Gastrocnemius medialis (tissue), 4 donors: ENCODE measurements at regions not wholly inside any gene's neighbourhood (a gene's known extent, or its start where the extent isn't known, plus 50 kb on each side); places are given as distances from the start of the nearest gene placed in this dataset.

ENCODE experiments used
- ATAC-seq, 2 donors: fragments of 150-250 bp; one replicate each; pipeline ENCODE4 v1.9.1; 2016
- DNase-seq, 2 donors: peaks; one replicate each; pipeline ENCODE4 v3.0.0-alpha.2; 2019
- H3K27ac ChIP-seq, 4 donors: fragments of 200-600 bp; sonication (generic); 1 replicate in 1 of 4; 2 replicates in 3 of 4; pipeline ENCODE4 v1.5.1; 2016 to 2018; ENCODE audit warnings: mild to moderate bottlenecking in 2 of 4, moderate library complexity in 1 of 4
- H3K27me3 ChIP-seq, 3 donors: fragments of 200-600 bp; sonication (generic) in 2 of 3; 1 replicate in 1 of 3; 2 replicates in 2 of 3; pipeline versions ENCODE4 v1.5.1 to v1.6.0; 2016 to 2019; ENCODE audit warnings: mild to moderate bottlenecking in 1 of 3, moderate library complexity in 1 of 3
- H3K36me3 ChIP-seq, 2 donors: fragments of 200-600 bp; sonication (generic) in 1 of 2; one replicate each; pipeline ENCODE4 v1.5.1; 2017 to 2018
- H3K4me1 ChIP-seq, 2 donors: fragments of 200-600 bp; sonication (generic) in 1 of 2; one replicate each; pipeline ENCODE4 v1.5.1; 2016 to 2017; ENCODE audit warnings: mild to moderate bottlenecking in 2 of 2
- H3K4me3 ChIP-seq, 4 donors: fragments of 200-600 bp; sonication (generic) in 3 of 4; 1 replicate in 1 of 4; 2 replicates in 3 of 4; pipeline ENCODE4 v1.5.1; 2016 to 2019; ENCODE audit warnings: mild to moderate bottlenecking in 2 of 4
- H3K9me3 ChIP-seq, 3 donors: fragments of 200-600 bp; sonication (generic) in 2 of 3; 1 replicate in 1 of 3; 2 replicates in 2 of 3; pipeline ENCODE4 v1.5.1; 2016 to 2019
- CTCF ChIP-seq, 5 experiments: fragments of 450-650 bp in 3 of 5; fragments of 200-600 bp in 2 of 5; sonication (generic) in 2 of 5; IDR thresholded peaks in 4 of 5; conservative IDR thresholded peaks in 1 of 5; 1 replicate in 4 of 5; 2 replicates in 1 of 5; pipeline ENCODE4 v1.5.1; 2016 to 2019; ENCODE audit warnings: antibody characterized with exemption in 5 of 5, mild to moderate bottlenecking in 3 of 5, moderate library complexity in 3 of 5
- POLR2A ChIP-seq, 2 donors: fragments of 450-650 bp; IDR thresholded peaks; one replicate each; pipeline ENCODE4 v1.6.1; 2017; ENCODE audit warnings: antibody characterized with exemption in 2 of 2, mild to moderate bottlenecking in 2 of 2, moderate library complexity in 2 of 2
- in situ Hi-C, 4 donors: fragments of 200-750 bp; cut with MboI; loops; one replicate each; pipeline versions ENCODE4 v1.15.0 to v1.8.0; 2017; ENCODE audit warnings: low sequenced_read_pairs in 4 of 4
- intact Hi-C: fragments of 100-400 bp; cut with DNase I; formaldehyde crosslinking; loops from one replicate; pipeline ENCODE4 v1.15.1; 2023; ENCODE audit warnings: low total_unique reads

GRCh38 chr12:111303531-111303930, 65.4 kb downstream of the PHETA1 start:
- Histone ChIP-seq H3K36me3 (no peaks in the 10 kb centered on the region), H3K4me3 (no peak overlapping the region), H3K27me3 (no peaks in the 10 kb centered on the region), H3K27ac (no peak overlapping the region), H3K4me1 (no peaks in the 10 kb centered on the region), H3K9me3 (peaks cover 11 to 18% (median 11%) of the 10 kb centered on the region in 3 donors)
- DNase-seq (no peak), ATAC-seq (no peak)
- intact Hi-C loops (no loop called here), in situ Hi-C loops (loop anchor here in 2 of 4 donors (25.0 kb wide), 2 partner anchors 366 to 416 kb away; no protein-coding TSS in a partner anchor)
- no peak for TF ChIP-seq POLR2A (IDR thresholded peaks at IDR 0.05)
- no peak for TF ChIP-seq CTCF (IDR thresholded peaks at IDR 0.05 in 4 of 5, conservative IDR thresholded peaks at IDR 0.05 in 1 of 5)

- peak in 1 of 2 donors; percentile 14 for DNase-seq
- in situ Hi-C loops: no loop called here
These were observed 70.1 kb downstream of the PHETA1 start for GRCh38 chr12:111298582-111299436.

GRCh38 chr12:111297703-111298426, 71.0 kb downstream of the PHETA1 start:
- Histone ChIP-seq H3K36me3 (no peaks in the 10 kb centered on the region), H3K4me3 (no peak overlapping the region), H3K4me1 (no peaks in the 10 kb centered on the region), H3K27ac (no peak overlapping the region), H3K9me3 (no peaks in the 10 kb centered on the region), H3K27me3 (no peaks in the 10 kb centered on the region)
- TF ChIP-seq POLR2A (IDR thresholded peaks at IDR 0.05) (no peak), CTCF (IDR thresholded peaks at IDR 0.05 in 4 of 5, conservative IDR thresholded peaks at IDR 0.05 in 1 of 5) (no peak)
- no peak for ATAC-seq
- in situ Hi-C loops: no loop called here
- DNase-seq: no peak
- intact Hi-C loops: loop anchor here (5.0 kb wide), 2 partner anchors 276 to 406 kb away; no protein-coding TSS in a partner anchor

More at GRCh38 chr12:111298582-111299436, 70.1 kb downstream of the PHETA1 start:
- Histone ChIP-seq H3K4me3 (no peak overlapping the region), H3K36me3 (no peaks in the 10 kb centered on the region), H3K9me3 (peaks cover 0 to 2% (median 0%) of the 10 kb centered on the region in 3 donors), H3K27ac (no peak overlapping the region), H3K4me1 (no peaks in the 10 kb centered on the region), H3K27me3 (no peaks in the 10 kb centered on the region)
- ATAC-seq: peak in 1 of 2 donors; percentile 53
- TF ChIP-seq POLR2A (IDR thresholded peaks at IDR 0.05): no peak
- TF ChIP-seq CTCF (IDR thresholded peaks at IDR 0.05 in 4 of 5, conservative IDR thresholded peaks at IDR 0.05 in 1 of 5): peak; percentile 43 to 75 (median 60)
- intact Hi-C loops: loop anchor here (1.0 to 5.0 kb wide), 3 partner anchors 277 to 407 kb away; no protein-coding TSS in a partner anchor

- H3K27me3 ChIP-seq: no peaks in the 10 kb centered on the region
- DNase-seq (no peak), ATAC-seq (no peak)
- no peak overlapping the region for H3K4me3 ChIP-seq
- H3K9me3 ChIP-seq: no peaks in the 10 kb centered on the region
- intact Hi-C loops: loop anchor here (5.0 kb wide), 2 partner anchors 275 to 405 kb away; no protein-coding TSS in a partner anchor
- TF ChIP-seq CTCF (IDR thresholded peaks at IDR 0.05 in 4 of 5, conservative IDR thresholded peaks at IDR 0.05 in 1 of 5): no peak
- no peak for TF ChIP-seq POLR2A (IDR thresholded peaks at IDR 0.05)
- no peaks in the 10 kb centered on the region for H3K4me1 ChIP-seq
- H3K36me3 ChIP-seq: no peaks in the 10 kb centered on the region
- in situ Hi-C loops: no loop called here
- no peak overlapping the region for H3K27ac ChIP-seq
These were observed 71.9 kb downstream of the PHETA1 start for GRCh38 chr12:111296906-111297463.
